Choroid plexus epithelial cell (primary cell): ENCODE measurements at regions not wholly inside any gene's neighbourhood (a gene's known extent, or its start where the extent isn't known, plus 50 kb on each side); places are given as distances from the start of the nearest gene placed in this dataset.
A peak's percentile ranks its signal among the peaks of the same experiment; 100 is the strongest.

Source experiments
- DNase-seq: peaks from one replicate; pipeline ENCODE4 v3.0.0-alpha.2; 2010; ENCODE audit warnings: low read depth
- H3K4me3 ChIP-seq: 2 replicates; pipeline ENCODE4 v1.5.1; 2011; ENCODE audit warnings: low read depth, mild to moderate bottlenecking, control low read depth, low read length, moderate library complexity
- CTCF ChIP-seq: conservative IDR thresholded peaks from 2 replicates; pipeline ENCODE4 v1.5.1; 2011; ENCODE audit warnings: low read depth, mild to moderate bottlenecking, control low read depth, inconsistent platforms, low read length, moderate library complexity

GRCh38 chr3:44061961-44062360 is 179.7 kb upstream of the TOPAZ1 start:
- no peak overlapping the region for H3K4me3 ChIP-seq
- DNase-seq = no peak

GRCh38 chr3:44065311-44066094 is 176.2 kb upstream of the TOPAZ1 start:
- TF ChIP-seq CTCF = peak; percentile 35
- no peak overlapping the region for H3K4me3 ChIP-seq
- peak; percentile 28 for DNase-seq

More at GRCh38 chr3:44061961-44062360, 179.7 kb upstream of the TOPAZ1 start:
- no peak for TF ChIP-seq CTCF

GRCh38 chr3:44066806-44067205 is 174.9 kb upstream of the TOPAZ1 start:
- H3K4me3 ChIP-seq = no peak overlapping the region
- no peak for TF ChIP-seq CTCF
- peak; percentile 41 for DNase-seq

- no peak overlapping the region for H3K4me3 ChIP-seq
- DNase-seq = no peak
- no peak for TF ChIP-seq CTCF
Observed at GRCh38 chr3:44067431-44067830, 174.3 kb upstream of the TOPAZ1 start.

- no peak overlapping the region for H3K4me3 ChIP-seq
- no peak for TF ChIP-seq CTCF
- DNase-seq = no peak
Observed at GRCh38 chr3:44068753-44069152, 172.9 kb upstream of the TOPAZ1 start.

GRCh38 chr3:44069276-44069675 is 172.4 kb upstream of the TOPAZ1 start:
- no peak for DNase-seq
- no peak overlapping the region for H3K4me3 ChIP-seq
- TF ChIP-seq CTCF = no peak
